Neuronal stem cell (in vitro differentiated cells): ENCODE measurements at regions not wholly inside any gene's neighbourhood (a gene's known extent, or its start where the extent isn't known, plus 50 kb on each side); places are given as distances from the start of the nearest gene placed in this dataset.

Experiments
- DNase-seq: peaks from one replicate; pipeline ENCODE4 v3.0.0-alpha.2; 2013; ENCODE audit warnings: low spot score
- H2AFZ ChIP-seq: one replicate; pipeline ENCODE4 v1.6.1; 2013; ENCODE audit warnings: mild to moderate bottlenecking, low read length, inconsistent platforms
- H2AK5ac ChIP-seq: 2 replicates; pipeline ENCODE4 v1.6.1; 2013; ENCODE audit warnings: low read depth, mild to moderate bottlenecking, inconsistent platforms, low read length, moderate library complexity, mixed read lengths
- H2BK120ac ChIP-seq: 2 replicates; pipeline ENCODE4 v1.6.1; 2013; ENCODE audit warnings: low read depth, mild to moderate bottlenecking, inconsistent platforms, low read length, moderate library complexity, mixed read lengths
- H2BK12ac ChIP-seq: one replicate; pipeline ENCODE4 v1.6.1; 2013; ENCODE audit warnings: low read length, inconsistent platforms
- H2BK15ac ChIP-seq: 2 replicates; pipeline ENCODE4 v1.6.1; 2013; ENCODE audit warnings: mild to moderate bottlenecking, low read length, inconsistent platforms, mixed read lengths
- H2BK5ac ChIP-seq: one replicate; pipeline ENCODE4 v1.6.1; 2013; ENCODE audit warnings: inconsistent platforms, mild to moderate bottlenecking, low read length, moderate library complexity
- H3K14ac ChIP-seq: one replicate; pipeline ENCODE4 v1.6.1; 2013; ENCODE audit warnings: low read length, inconsistent platforms
- H3K18ac ChIP-seq: 2 replicates; pipeline ENCODE4 v1.6.1; 2013; ENCODE audit warnings: low read length, inconsistent platforms
- H3K23ac ChIP-seq: 2 replicates; pipeline ENCODE4 v1.6.1; 2013; ENCODE audit warnings: low read depth, mild to moderate bottlenecking, mixed read lengths, low read length, inconsistent platforms; ENCODE audit not compliant: poor library complexity
- H3K27ac ChIP-seq: replicated peaks from 3 replicates; pipeline ENCODE4 v1.5.1; 2013; ENCODE audit warnings: low read length, inconsistent platforms
- H3K27me3 ChIP-seq, 3 experiments: 2 replicates each; pipeline ENCODE4 v1.6.1; 2013; ENCODE audit warnings: low read length in 3 of 3, mild to moderate bottlenecking in 2 of 3, inconsistent platforms in 1 of 3, low read depth in 1 of 3, mixed read lengths in 1 of 3, moderate library complexity in 1 of 3; ENCODE audit not compliant: control insufficient read depth in 3 of 3, insufficient read depth in 3 of 3
- H3K36me3 ChIP-seq, 2 donors: replicated peaks in 1 of 2; 2 replicates each; pipeline ENCODE4 v1.6.1; 2013; ENCODE audit warnings: low read length in 2 of 2; ENCODE audit not compliant: control insufficient read depth in 2 of 2, insufficient read depth in 2 of 2
- H3K4ac ChIP-seq: 2 replicates; pipeline ENCODE4 v1.6.1; 2013; ENCODE audit warnings: inconsistent platforms, mild to moderate bottlenecking, low read length, moderate library complexity
- H3K4me1 ChIP-seq, 2 donors: 1 replicate in 1 of 2; 2 replicates in 1 of 2; pipeline ENCODE4 v1.6.1; 2013; ENCODE audit warnings: low read length in 2 of 2, low read depth in 1 of 2; ENCODE audit not compliant: control insufficient read depth in 2 of 2, insufficient read depth in 1 of 2
- H3K4me2 ChIP-seq: one replicate; pipeline ENCODE4 v1.6.1; 2013; ENCODE audit warnings: mild to moderate bottlenecking, low read length, inconsistent platforms; ENCODE audit not compliant: insufficient read depth, poor library complexity, severe bottlenecking
- H3K4me3 ChIP-seq, 2 donors: 2 replicates each; pipeline ENCODE4 v1.5.1; 2013; ENCODE audit warnings: low read length in 2 of 2, mild to moderate bottlenecking in 2 of 2, inconsistent platforms in 1 of 2, moderate library complexity in 1 of 2
- H3K79me1 ChIP-seq: one replicate; pipeline ENCODE4 v1.6.1; 2013; ENCODE audit warnings: low read depth, mild to moderate bottlenecking, inconsistent platforms, low read length, moderate library complexity
- H3K9ac ChIP-seq: one replicate; pipeline ENCODE4 v1.6.1; 2013; ENCODE audit warnings: mild to moderate bottlenecking, low read depth, low read length, inconsistent platforms; ENCODE audit not compliant: poor library complexity
- H3K9me3 ChIP-seq, 2 donors: replicated peaks in 1 of 2; 2 replicates each; pipeline versions ENCODE3 to v1.6.1; 2013; ENCODE audit warnings: low read length in 2 of 2, mild to moderate bottlenecking in 2 of 2, inconsistent platforms in 1 of 2, low read depth in 1 of 2, mixed read lengths in 1 of 2, moderate library complexity in 1 of 2; ENCODE audit not compliant: control insufficient read depth in 2 of 2, insufficient read depth in 1 of 2
- H4K8ac ChIP-seq: one replicate; pipeline ENCODE4 v1.6.1; 2013; ENCODE audit warnings: low read depth, mild to moderate bottlenecking, inconsistent platforms, low read length, moderate library complexity
- H4K91ac ChIP-seq: one replicate; pipeline ENCODE4 v1.6.1; 2013; ENCODE audit warnings: low read length, low read depth, mild to moderate bottlenecking, inconsistent platforms; ENCODE audit not compliant: poor library complexity
- WGBS, 2 donors: extraction: QIAGEN DNeasy Blood & Tissue Kit; methylation state at CpG; one replicate each; pipeline ENCODE4 v1.1.7; 2013; ENCODE audit warnings: missing lambda C conversion rate in 2 of 2, mixed read lengths in 1 of 2; ENCODE audit not compliant: insufficient read length in 2 of 2, insufficient replicate concordance in 1 of 2; ENCODE audit errors: extremely low coverage in 2 of 2; 5-methylcytosine and 5-hydroxymethylcytosine counted together

- H2AFZ ChIP-seq: no peak overlapping the region
- no peak overlapping the region for H3K4ac ChIP-seq
- no peak overlapping the region for H3K4me2 ChIP-seq
- no CpG with 5 or more reads among the region's 2 CpGs for WGBS, 2 donors
- no peak overlapping the region for H3K18ac ChIP-seq
- no peaks in the 10 kb centered on the region for H3K79me1 ChIP-seq
- no peak overlapping the region for H3K27ac ChIP-seq
- no peak for DNase-seq
- no peak overlapping the region for H3K14ac ChIP-seq
- no peak overlapping the region for H2BK12ac ChIP-seq
- no peak overlapping the region for H2BK15ac ChIP-seq
- no peak overlapping the region for H2BK120ac ChIP-seq
- H3K27me3 ChIP-seq: no peaks in the 10 kb centered on the region
- H3K4me1 ChIP-seq: peaks cover 0 to 1% of the 10 kb centered on the region in 2 donors
- no peaks in the 10 kb centered on the region for H3K36me3 ChIP-seq
- no peak overlapping the region for H2BK5ac ChIP-seq
- H3K4me3 ChIP-seq: no peak overlapping the region
- H3K9me3 ChIP-seq: no peaks in the 10 kb centered on the region
- H2AK5ac ChIP-seq: no peak overlapping the region
- no peak overlapping the region for H4K91ac ChIP-seq
- no peak overlapping the region for H3K23ac ChIP-seq
- no peak overlapping the region for H4K8ac ChIP-seq
- H3K9ac ChIP-seq: no peak overlapping the region
These were observed 49.9 kb upstream of the COL21A1 start for GRCh38 chr6:56297022-56297989.
